ENCODE measurements at regions not wholly inside any gene's neighbourhood (a gene's known extent, or its start where the extent isn't known, plus 50 kb on each side); places are given as distances from the start of the nearest gene placed in this dataset.
"Not testable (repeated sequence)": the region's sequence is repeated elsewhere in the genome, so short reads cannot be mapped to it uniquely, and the experiment has no call there.

- no peak overlapping the region for H3K27ac ChIP-seq (replicated peaks)
- no peaks in the 10 kb centered on the region for H3K27me3 ChIP-seq (ENCODE audit: insufficient read depth, poor library complexity, severe bottlenecking)
- no peak for DNase-seq (ENCODE audit: low read depth in 1 of 2, low spot score in 1 of 2)
- no peak overlapping the region for H3K4me3 ChIP-seq (replicated peaks; ENCODE audit: insufficient read depth, low read length)
- TF ChIP-seq REST (IDR thresholded peaks at IDR 0.05; ENCODE audit: insufficient replicate concordance, low read depth) = no peak
- TF ChIP-seq CTCF (IDR thresholded peaks at IDR 0.05; ENCODE audit: insufficient read depth, low read length) = no peak
- TF ChIP-seq POLR2AphosphoS5 (IDR thresholded peaks at IDR 0.05; ENCODE audit: low read depth) = no peak
- no peak for TF ChIP-seq GABPA (IDR thresholded peaks at IDR 0.05; ENCODE audit: low read depth)
- no peak for TF ChIP-seq SPI1 (IDR thresholded peaks at IDR 0.05; ENCODE audit: borderline replicate concordance, low read depth)
These were observed 283.2 kb upstream of the SUCLG2 start for GRCh38 chr3:67937498-67938118.

DNA sequence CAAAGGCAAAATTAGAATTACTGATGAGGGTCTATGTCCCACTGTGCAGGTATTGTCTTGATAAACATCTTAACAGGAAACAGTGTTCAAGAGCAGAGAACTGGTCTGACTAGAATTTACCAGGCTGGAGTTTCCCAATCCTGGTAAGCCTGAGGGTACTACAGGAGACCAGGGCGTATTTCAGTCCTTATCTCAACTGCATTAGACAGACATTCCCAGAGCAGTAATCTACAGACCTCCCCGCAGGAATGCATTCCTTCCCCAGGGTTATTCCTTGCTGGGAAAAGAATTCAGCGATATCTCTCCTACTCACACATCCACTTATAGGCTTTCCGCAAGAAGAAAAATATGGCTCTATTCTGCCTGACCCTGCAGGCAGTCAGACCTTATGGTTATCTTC is 276.0 kb upstream of the SUCLG2 start:
- not testable (repeated sequence) for H3K4me3 ChIP-seq (replicated peaks; ENCODE audit: insufficient read depth, low read length); DNase-seq (ENCODE audit: low read depth in 1 of 2, low spot score in 1 of 2); H3K27me3 ChIP-seq (ENCODE audit: insufficient read depth, poor library complexity, severe bottlenecking); H3K27ac ChIP-seq (replicated peaks)

- no peak for TF ChIP-seq GABPA (IDR thresholded peaks at IDR 0.05; ENCODE audit: low read depth)
- no peak for TF ChIP-seq POLR2AphosphoS5 (IDR thresholded peaks at IDR 0.05; ENCODE audit: low read depth)
- TF ChIP-seq CTCF (IDR thresholded peaks at IDR 0.05; ENCODE audit: insufficient read depth, low read length) = no peak
- TF ChIP-seq REST (IDR thresholded peaks at IDR 0.05; ENCODE audit: insufficient replicate concordance, low read depth) = no peak
- no peak for TF ChIP-seq SPI1 (IDR thresholded peaks at IDR 0.05; ENCODE audit: borderline replicate concordance, low read depth)
- Histone ChIP-seq H3K27me3 (ENCODE audit: insufficient read depth, poor library complexity, severe bottlenecking) (no peaks in the 10 kb centered on the region), H3K27ac (replicated peaks) (no peak overlapping the region), H3K4me3 (replicated peaks; ENCODE audit: insufficient read depth, low read length) (no peak overlapping the region)
- DNase-seq (ENCODE audit: low read depth in 1 of 2, low spot score in 1 of 2) = no peak
These were observed 269.4 kb upstream of the SUCLG2 start for GRCh38 chr3:67923796-67924195.

- Histone ChIP-seq H3K27ac (replicated peaks) (no peak overlapping the region), H3K4me3 (replicated peaks; ENCODE audit: insufficient read depth, low read length) (no peak overlapping the region), H3K27me3 (ENCODE audit: insufficient read depth, poor library complexity, severe bottlenecking) (no peaks in the 10 kb centered on the region)
- no peak for DNase-seq (ENCODE audit: low read depth in 1 of 2, low spot score in 1 of 2)
- no peak for TF ChIP-seq CTCF (IDR thresholded peaks at IDR 0.05; ENCODE audit: insufficient read depth, low read length)
- no peak for TF ChIP-seq SPI1 (IDR thresholded peaks at IDR 0.05; ENCODE audit: borderline replicate concordance, low read depth)
- TF ChIP-seq REST (IDR thresholded peaks at IDR 0.05; ENCODE audit: insufficient replicate concordance, low read depth) = no peak
- no peak for TF ChIP-seq GABPA (IDR thresholded peaks at IDR 0.05; ENCODE audit: low read depth)
- no peak for TF ChIP-seq POLR2AphosphoS5 (IDR thresholded peaks at IDR 0.05; ENCODE audit: low read depth)
These were observed 266.6 kb upstream of the SUCLG2 start for GRCh38 chr3:67920969-67921368.
